A549 (cell line): ENCODE measurements at regions not wholly inside any gene's neighbourhood (a gene's known extent, or its start where the extent isn't known, plus 50 kb on each side); places are given as distances from the start of the nearest gene placed in this dataset.

Experiments used
- FOSB ChIP-seq: fragments of 250-450 bp; sonication (Bioruptor Pico); IDR thresholded peaks from 2 replicates; pipeline ENCODE4 v1.5.0; 2020; ENCODE audit warnings: mild to moderate bottlenecking, moderate library complexity
- HDAC2 ChIP-seq: fragments of 200-600 bp; sonication (generic); IDR thresholded peaks from 2 replicates; pipeline ENCODE4 v1.6.1; 2016
- KDM1A ChIP-seq: fragments of 200-600 bp; sonication (generic); IDR thresholded peaks from 2 replicates; pipeline ENCODE4 v1.6.1; 2016; ENCODE audit warnings: low read depth, mild to moderate bottlenecking
- MAZ ChIP-seq: fragments of 150-350 bp; IDR thresholded peaks from 2 replicates; pipeline ENCODE4 v1.6.1; 2014; ENCODE audit warnings: antibody characterized with exemption, low read depth, low read length, borderline replicate concordance
- NFE2L2 ChIP-seq: fragments of 150-350 bp; conservative IDR thresholded peaks from 2 replicates; pipeline ENCODE4 v1.6.1; 2014; ENCODE audit warnings: low read length
- PHF8 ChIP-seq: fragments of 200-600 bp; sonication (generic); IDR thresholded peaks from 2 replicates; pipeline ENCODE4 v1.6.1; 2016; ENCODE audit warnings: low read depth, mild to moderate bottlenecking, antibody characterized with exemption, moderate library complexity, borderline replicate concordance
- POLR2A ChIP-seq: IDR thresholded peaks from 2 replicates; pipeline ENCODE4 v1.6.1; 2012; ENCODE audit warnings: mild to moderate bottlenecking, low read length
- RFX5 ChIP-seq: fragments of 450-650 bp; IDR thresholded peaks from 2 replicates; pipeline ENCODE4 v1.7.1; 2014; ENCODE audit warnings: antibody characterized with exemption, mild to moderate bottlenecking, moderate library complexity
- SMC3 ChIP-seq: fragments of >200 bp; sonication (Bioruptor Twin); formaldehyde crosslinking; IDR thresholded peaks from 3 replicates; pipeline ENCODE4 v1.6.1; 2018; ENCODE audit warnings: inconsistent platforms
- TF ChIP-seq, protein P1 (sequence below): IDR thresholded peaks from 2 replicates; pipeline ENCODE4 v1.6.1; 2012
- TF ChIP-seq, protein P2 (sequence below): fragments of >200 bp; sonication (Bioruptor Twin); formaldehyde crosslinking; IDR thresholded peaks from 3 replicates; pipeline ENCODE4 v1.5.1; 2016
- TF ChIP-seq, protein P3 (sequence below): fragments of 450-650 bp; IDR thresholded peaks from 2 replicates; pipeline ENCODE4 v1.6.1; 2014; ENCODE audit warnings: antibody characterized with exemption

DNA sequence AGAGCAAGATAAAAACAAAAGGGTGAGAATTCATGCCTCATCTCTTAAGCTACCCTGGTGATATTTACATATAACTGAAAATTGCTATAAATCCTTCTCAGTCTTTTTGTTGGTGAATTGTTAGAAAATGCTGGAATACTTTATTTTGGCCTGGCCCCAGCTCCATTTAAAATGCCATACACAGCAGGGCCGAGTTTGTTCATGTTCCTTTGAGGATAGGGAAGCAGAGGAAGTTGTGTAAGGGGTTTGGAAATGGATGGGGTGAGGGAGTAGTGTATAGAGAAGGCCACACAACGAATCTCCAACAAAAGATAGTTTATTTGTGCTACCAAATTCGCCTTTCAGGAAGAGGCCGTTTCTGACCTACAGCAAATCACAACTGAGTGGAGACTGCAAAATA, 78.6 kb upstream of the ADAMTS9 start:
- no peak for TF ChIP-seq NFE2L2
- TF ChIP-seq, protein P1, sequence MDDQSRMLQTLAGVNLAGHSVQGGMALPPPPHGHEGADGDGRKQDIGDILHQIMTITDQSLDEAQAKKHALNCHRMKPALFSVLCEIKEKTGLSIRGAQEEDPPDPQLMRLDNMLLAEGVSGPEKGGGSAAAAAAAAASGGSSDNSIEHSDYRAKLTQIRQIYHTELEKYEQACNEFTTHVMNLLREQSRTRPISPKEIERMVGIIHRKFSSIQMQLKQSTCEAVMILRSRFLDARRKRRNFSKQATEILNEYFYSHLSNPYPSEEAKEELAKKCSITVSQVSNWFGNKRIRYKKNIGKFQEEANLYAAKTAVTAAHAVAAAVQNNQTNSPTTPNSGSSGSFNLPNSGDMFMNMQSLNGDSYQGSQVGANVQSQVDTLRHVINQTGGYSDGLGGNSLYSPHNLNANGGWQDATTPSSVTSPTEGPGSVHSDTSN, result no peak
- no peak for TF ChIP-seq PHF8
- TF ChIP-seq, protein P2, sequence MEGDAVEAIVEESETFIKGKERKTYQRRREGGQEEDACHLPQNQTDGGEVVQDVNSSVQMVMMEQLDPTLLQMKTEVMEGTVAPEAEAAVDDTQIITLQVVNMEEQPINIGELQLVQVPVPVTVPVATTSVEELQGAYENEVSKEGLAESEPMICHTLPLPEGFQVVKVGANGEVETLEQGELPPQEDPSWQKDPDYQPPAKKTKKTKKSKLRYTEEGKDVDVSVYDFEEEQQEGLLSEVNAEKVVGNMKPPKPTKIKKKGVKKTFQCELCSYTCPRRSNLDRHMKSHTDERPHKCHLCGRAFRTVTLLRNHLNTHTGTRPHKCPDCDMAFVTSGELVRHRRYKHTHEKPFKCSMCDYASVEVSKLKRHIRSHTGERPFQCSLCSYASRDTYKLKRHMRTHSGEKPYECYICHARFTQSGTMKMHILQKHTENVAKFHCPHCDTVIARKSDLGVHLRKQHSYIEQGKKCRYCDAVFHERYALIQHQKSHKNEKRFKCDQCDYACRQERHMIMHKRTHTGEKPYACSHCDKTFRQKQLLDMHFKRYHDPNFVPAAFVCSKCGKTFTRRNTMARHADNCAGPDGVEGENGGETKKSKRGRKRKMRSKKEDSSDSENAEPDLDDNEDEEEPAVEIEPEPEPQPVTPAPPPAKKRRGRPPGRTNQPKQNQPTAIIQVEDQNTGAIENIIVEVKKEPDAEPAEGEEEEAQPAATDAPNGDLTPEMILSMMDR, result no peak
- TF ChIP-seq KDM1A, result no peak
- TF ChIP-seq SMC3, result no peak
- TF ChIP-seq POLR2A, result no peak
- TF ChIP-seq MAZ, result no peak
- no peak for TF ChIP-seq FOSB (CRISPR knock-in tag)
- no peak for TF ChIP-seq HDAC2
- no peak for TF ChIP-seq RFX5
- TF ChIP-seq, protein P3, sequence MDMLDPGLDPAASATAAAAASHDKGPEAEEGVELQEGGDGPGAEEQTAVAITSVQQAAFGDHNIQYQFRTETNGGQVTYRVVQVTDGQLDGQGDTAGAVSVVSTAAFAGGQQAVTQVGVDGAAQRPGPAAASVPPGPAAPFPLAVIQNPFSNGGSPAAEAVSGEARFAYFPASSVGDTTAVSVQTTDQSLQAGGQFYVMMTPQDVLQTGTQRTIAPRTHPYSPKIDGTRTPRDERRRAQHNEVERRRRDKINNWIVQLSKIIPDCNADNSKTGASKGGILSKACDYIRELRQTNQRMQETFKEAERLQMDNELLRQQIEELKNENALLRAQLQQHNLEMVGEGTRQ, result no peak
